ENCODE measurements at regions not wholly inside any gene's neighbourhood (a gene's known extent, or its start where the extent isn't known, plus 50 kb on each side); places are given as distances from the start of the nearest gene placed in this dataset.

DNA sequence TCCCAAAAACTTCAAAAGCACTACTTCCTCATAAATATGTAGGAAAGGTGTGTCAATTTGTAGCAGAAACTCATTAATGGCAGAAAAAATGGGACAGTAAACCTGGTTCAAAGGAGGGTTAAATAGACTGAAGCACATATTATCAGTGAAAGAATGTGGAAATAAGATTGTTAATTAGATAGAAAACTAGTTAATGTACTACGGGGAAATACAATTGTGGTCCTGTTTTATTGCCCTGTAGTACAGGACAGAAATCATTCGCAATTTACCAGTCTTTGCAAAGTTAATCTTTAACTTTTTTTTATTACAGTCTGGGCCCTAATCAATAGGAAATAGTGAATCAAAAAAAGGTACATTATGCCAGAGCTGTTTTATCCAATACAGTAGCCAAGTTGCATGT lies 82.0 kb upstream of the PAK5 start:
- TF ChIP-seq CTCF (IDR thresholded peaks at IDR 0.05) (no peak), POLR2A (IDR thresholded peaks at IDR 0.05; ENCODE audit: low read depth) (no peak), POLR2AphosphoS5 (IDR thresholded peaks at IDR 0.05) (no peak)

Measured in esophagus muscularis mucosa (tissue), 3 donors.